HCT116 (cell line): ENCODE measurements at regions not wholly inside any gene's neighbourhood (a gene's known extent, or its start where the extent isn't known, plus 50 kb on each side); places are given as distances from the start of the nearest gene placed in this dataset.

Experiments
- ATAC-seq: fragments of 200-7000 bp; cut with Tn5 transposase; 2 replicates; pipeline ENCODE4 v1.9.1; 2020; ENCODE audit warnings: mild to moderate bottlenecking, moderate library complexity
- BruUV-seq: library from RNA; stranded (reverse); fragments of 400-500 nt; replicated peaks from 2 replicates; lab custom pipeline; 2021; lab: Mats Ljungman, UMichigan
- CTCF ChIA-PET: fragments of 300-600 bp; sonication (Branson Sonifier 250); formaldehyde crosslinking; loops from one replicate; lab custom pipeline; 2021; ENCODE audit warnings: antibody characterized with exemption; lab: Charles Lee
- POLR2A ChIA-PET: fragments of 300-600, 350-600 bp; sonication (Branson Sonifier 250); formaldehyde crosslinking; loops from one replicate; lab custom pipeline; 2021; ENCODE audit warnings: antibody characterized with exemption; lab: Charles Lee
- RAD21 ChIA-PET, 2 experiments: fragments of 300-600 bp; sonication (Branson Sonifier 250); formaldehyde crosslinking; loops; one replicate each; lab custom pipeline; 2023; ENCODE audit warnings: low total read pairs in 2 of 2; ENCODE audit not compliant: uncharacterized antibody in 2 of 2, unreplicated experiment in 2 of 2, low non-redundant PET in 1 of 2; lab: Charles Lee
- DNase-seq: peaks from one replicate; pipeline ENCODE4 v3.0.0-alpha.2; 2010; ENCODE audit warnings: low read depth, low spot score
- H2AFZ ChIP-seq: fragments of 200-600 bp; shearing (Covaris generic), sonication (generic); 2 replicates; pipeline ENCODE4 v1.6.1; 2017; ENCODE audit warnings: low read depth, mixed run types, mixed read lengths, antibody characterized with exemption, low read length; ENCODE audit not compliant: poor library complexity, severe bottlenecking
- H3K27ac ChIP-seq: 2 replicates; pipeline ENCODE4 v1.5.1; 2012; ENCODE audit warnings: low read depth, low read length
- H3K27me3 ChIP-seq: fragments of 200-600 bp; sonication (generic); 2 replicates; pipeline ENCODE4 v1.6.1; 2016; ENCODE audit warnings: mixed run types, low read length, mixed read lengths; ENCODE audit not compliant: insufficient read depth
- H3K36me3 ChIP-seq, 2 experiments: fragments of 200-500 bp in 1 of 2; fragments of 200-600 bp in 1 of 2; sonication (Bioruptor generic) in 1 of 2; sonication (generic) in 1 of 2; 2 replicates each; pipeline versions ENCODE4 v1.5.1 to v1.6.1; 2014 to 2016; ENCODE audit warnings: low read length in 2 of 2, inconsistent platforms in 1 of 2, mixed read lengths in 1 of 2, mixed run types in 1 of 2; ENCODE audit not compliant: insufficient read depth in 2 of 2, control insufficient read depth in 1 of 2
- H3K4me1 ChIP-seq, 2 experiments: fragments of 200-600 bp in 1 of 2; sonication (generic) in 1 of 2; 2 replicates each; pipeline versions ENCODE4 v1.5.1 to v1.6.1; 2012 to 2017; ENCODE audit warnings: low read length in 2 of 2, inconsistent platforms in 1 of 2, mild to moderate bottlenecking in 1 of 2, mixed read lengths in 1 of 2, mixed run types in 1 of 2, moderate library complexity in 1 of 2; ENCODE audit not compliant: insufficient read depth in 2 of 2, control insufficient read depth in 1 of 2
- H3K4me2 ChIP-seq: fragments of 200-600 bp; sonication (generic); 2 replicates; pipeline ENCODE4 v1.6.1; 2017; ENCODE audit warnings: mixed run types, low read length, mixed read lengths
- H3K4me3 ChIP-seq, 2 experiments: fragments of 200-600 bp in 1 of 2; sonication (generic) in 1 of 2; replicated peaks in 1 of 2; 2 replicates each; pipeline ENCODE4 v1.5.1; 2011 to 2016; ENCODE audit warnings: low read length in 2 of 2, control low read depth in 1 of 2, low read depth in 1 of 2, mild to moderate bottlenecking in 1 of 2, mixed read lengths in 1 of 2, mixed run types in 1 of 2
- H3K79me2 ChIP-seq: fragments of 200-600 bp; sonication (generic); 2 replicates; pipeline ENCODE4 v1.6.1; 2017; ENCODE audit warnings: mild to moderate bottlenecking, mixed run types, low read length, moderate library complexity, mixed read lengths; ENCODE audit not compliant: insufficient read depth
- H3K9ac ChIP-seq: fragments of 200-600 bp; sonication (generic); 2 replicates; pipeline ENCODE4 v1.6.1; 2016; ENCODE audit warnings: low read length, mixed read lengths
- H3K9me2 ChIP-seq: fragments of 200-600 bp; sonication (generic), shearing (Covaris generic); 2 replicates; pipeline ENCODE4 v1.6.1; 2017; ENCODE audit warnings: mixed run types, mild to moderate bottlenecking, moderate library complexity; ENCODE audit not compliant: insufficient read depth
- H3K9me3 ChIP-seq, 2 experiments: fragments of 200-500 bp in 1 of 2; fragments of 200-600 bp in 1 of 2; sonication (Bioruptor generic) in 1 of 2; sonication (generic) in 1 of 2; 2 replicates each; pipeline ENCODE4 v1.6.1; 2014 to 2017; ENCODE audit warnings: low read length in 2 of 2, mixed read lengths in 2 of 2, inconsistent platforms in 1 of 2, low read depth in 1 of 2, mild to moderate bottlenecking in 1 of 2, mixed run types in 1 of 2, moderate library complexity in 1 of 2; ENCODE audit not compliant: control insufficient read depth in 1 of 2, insufficient read depth in 1 of 2
- H4K20me1 ChIP-seq: fragments of 200-600 bp; sonication (generic), shearing (Covaris generic); 2 replicates; pipeline ENCODE4 v1.6.1; 2017; ENCODE audit warnings: mixed run types, mild to moderate bottlenecking, moderate library complexity; ENCODE audit not compliant: insufficient read depth
- CBX3 ChIP-seq: IDR thresholded peaks from 2 replicates; pipeline ENCODE4 v1.6.1; 2012; ENCODE audit warnings: low read depth
- CEBPB ChIP-seq: IDR thresholded peaks from 2 replicates; pipeline ENCODE4 v1.6.1; 2012; ENCODE audit warnings: low read depth
- CTCF ChIP-seq, 3 experiments: fragments of 200-600 bp in 1 of 3; sonication (generic) in 1 of 3; IDR thresholded peaks in 2 of 3; conservative IDR thresholded peaks in 1 of 3; 2 replicates each; pipeline ENCODE4 v1.5.1; 2012 to 2017; ENCODE audit warnings: low read depth in 2 of 3, low read length in 2 of 3, antibody characterized with exemption in 1 of 3, borderline replicate concordance in 1 of 3, control low read depth in 1 of 3, mild to moderate bottlenecking in 1 of 3, mixed read lengths in 1 of 3, mixed run types in 1 of 3, moderate library complexity in 1 of 3; ENCODE audit not compliant: insufficient read depth in 1 of 3
- FOSL1 ChIP-seq: IDR thresholded peaks from 2 replicates; pipeline ENCODE4 v1.6.1; 2012; ENCODE audit warnings: low read depth
- JUND ChIP-seq: IDR thresholded peaks from 2 replicates; pipeline ENCODE4 v1.6.1; 2012
- MAX ChIP-seq: IDR thresholded peaks from 2 replicates; pipeline ENCODE4 v1.6.1; 2012
- POLR2A ChIP-seq: IDR thresholded peaks from 2 replicates; pipeline ENCODE4 v1.7.0; 2011; ENCODE audit warnings: borderline replicate concordance; ENCODE audit not compliant: insufficient read depth, insufficient read length; ENCODE audit errors: extremely low read depth
- POLR2AphosphoS5 ChIP-seq: IDR thresholded peaks from 2 replicates; pipeline ENCODE4 v1.6.1; 2011; ENCODE audit warnings: mild to moderate bottlenecking, low read depth, low read length, moderate library complexity
- REST ChIP-seq: IDR thresholded peaks from 2 replicates; pipeline ENCODE4 v1.6.1; 2012; ENCODE audit warnings: low read depth
- SRF ChIP-seq: IDR thresholded peaks from 2 replicates; pipeline ENCODE4 v1.6.1; 2012; ENCODE audit warnings: low read depth
- YY1 ChIP-seq: IDR thresholded peaks from 2 replicates; pipeline ENCODE4 v1.6.1; 2011; ENCODE audit warnings: low read length, low read depth, moderate library complexity, mild to moderate bottlenecking; ENCODE audit not compliant: insufficient replicate concordance; ENCODE audit errors: extremely low read depth
- ZBTB33 ChIP-seq: IDR thresholded peaks from 2 replicates; pipeline ENCODE4 v1.6.1; 2011; ENCODE audit warnings: mild to moderate bottlenecking, low read length, moderate library complexity; ENCODE audit not compliant: insufficient replicate concordance; ENCODE audit errors: extremely low read depth
- ZNF274 ChIP-seq: fragments of 200-500 bp; sonication (Bioruptor generic); IDR thresholded peaks from 2 replicates; pipeline ENCODE4 v1.6.1; 2014; ENCODE audit warnings: mild to moderate bottlenecking, low read depth, low read length, inconsistent platforms
- intact Hi-C: fragments of 100-400 bp; cut with micrococcal nuclease; formaldehyde crosslinking; loops from 2 replicates; pipeline ENCODE4 v1.10.0; 2022

GRCh38 chr5:14988223-14988622 lies 116.6 kb upstream of the ANKH start:
- no peak for TF ChIP-seq CTCF (IDR thresholded peaks at IDR 0.05 in 2 of 3, conservative IDR thresholded peaks at IDR 0.05 in 1 of 3; ENCODE audit: borderline replicate concordance in 1 of 3, insufficient read depth in 1 of 3, low read depth in 2 of 3, low read length in 2 of 3)
- TF ChIP-seq FOSL1: no peak
- TF ChIP-seq ZNF274: no peak
- no peak for TF ChIP-seq SRF
- no peak for TF ChIP-seq MAX
- no peak for TF ChIP-seq POLR2A
- no peak for TF ChIP-seq CEBPB
- no peak for DNase-seq

GRCh38 chr5:14986413-14986812 lies 114.8 kb upstream of the ANKH start:
- Histone ChIP-seq H3K4me3 (no peak overlapping the region), H4K20me1 (no peaks in the 10 kb centered on the region), H3K27me3 (no peaks in the 10 kb centered on the region), H3K9me2 (no peaks in the 10 kb centered on the region), H3K79me2 (no peaks in the 10 kb centered on the region), H3K4me1 (no peaks in the 10 kb centered on the region), H3K36me3 (no peaks in the 10 kb centered on the region), H3K9me3 (no peaks in the 10 kb centered on the region), H3K27ac (no peak overlapping the region), H3K4me2 (no peak overlapping the region), H3K9ac (no peak overlapping the region), H2AFZ (no peak overlapping the region)
- no peak for DNase-seq
- BruUV-seq: no TSS peak
- POLR2A ChIA-PET: no interaction called here
- intact Hi-C loops: no loop called here
- RAD21 ChIA-PET: no interaction called here
- CTCF ChIA-PET: interaction anchor here (1.1 kb wide), 1 partner anchor 18 kb away, joined by 4 read pairs; no protein-coding TSS in a partner anchor
- no peak for ATAC-seq
- TF ChIP-seq REST (no peak), CEBPB (no peak), CBX3 (no peak), JUND (no peak), YY1 (no peak), ZBTB33 (no peak), FOSL1 (no peak), POLR2AphosphoS5 (no peak)

More at GRCh38 chr5:14988223-14988622, 116.6 kb upstream of the ANKH start:
- Histone ChIP-seq H3K4me3 (no peak overlapping the region), H3K9ac (no peak overlapping the region), H3K9me2 (no peaks in the 10 kb centered on the region), H3K27ac (no peak overlapping the region), H3K9me3 (no peaks in the 10 kb centered on the region), H4K20me1 (no peaks in the 10 kb centered on the region), H3K79me2 (no peaks in the 10 kb centered on the region), H2AFZ (no peak overlapping the region), H3K27me3 (no peaks in the 10 kb centered on the region), H3K36me3 (no peaks in the 10 kb centered on the region), H3K4me1 (no peaks in the 10 kb centered on the region), H3K4me2 (no peak overlapping the region)
- RAD21 ChIA-PET: no interaction called here
- ATAC-seq: no peak
- BruUV-seq: no TSS peak
- CTCF ChIA-PET: interaction anchor here (1.5 kb wide), 1 partner anchor 15 kb away, joined by 4 read pairs; no protein-coding TSS in a partner anchor
- POLR2A ChIA-PET: no interaction called here
- intact Hi-C loops: no loop called here
